NT2/D1 (cell line): ENCODE measurements at regions not wholly inside any gene's neighbourhood (a gene's known extent, or its start where the extent isn't known, plus 50 kb on each side); places are given as distances from the start of the nearest gene placed in this dataset.

Experiments
- DNase-seq: peaks from one replicate; pipeline ENCODE4 v3.0.0-alpha.2; 2011; ENCODE audit warnings: low read depth, low spot score
- H3K27me3 ChIP-seq: 2 replicates; pipeline ENCODE4 v1.6.0; 2011; ENCODE audit warnings: mild to moderate bottlenecking; ENCODE audit not compliant: insufficient read length, insufficient read depth
- H3K36me3 ChIP-seq: 2 replicates; pipeline ENCODE4 v1.6.1; 2011; ENCODE audit warnings: mild to moderate bottlenecking, low read length, mixed read lengths; ENCODE audit not compliant: insufficient read depth, insufficient read length
- H3K4me1 ChIP-seq: 2 replicates; pipeline ENCODE4 v1.5.1; 2011; ENCODE audit not compliant: insufficient read depth, insufficient read length
- H3K4me3 ChIP-seq: 2 replicates; pipeline ENCODE4 v1.5.1; 2011; ENCODE audit warnings: low read depth; ENCODE audit not compliant: insufficient read length
- H3K9ac ChIP-seq: 2 replicates; pipeline ENCODE4 v1.6.0; 2011; ENCODE audit warnings: low read depth; ENCODE audit not compliant: insufficient read length
- H3K9me3 ChIP-seq: 2 replicates; pipeline ENCODE4 v1.5.1; 2011; ENCODE audit warnings: mild to moderate bottlenecking, low read length; ENCODE audit not compliant: insufficient read depth
- SUZ12 ChIP-seq: IDR thresholded peaks from 2 replicates; pipeline ENCODE4 v1.6.1; 2011; ENCODE audit not compliant: insufficient read length, insufficient read depth; ENCODE audit errors: extremely low read depth
- YY1 ChIP-seq: IDR thresholded peaks from 2 replicates; pipeline ENCODE4 v1.6.1; 2011; ENCODE audit not compliant: insufficient read length, insufficient read depth
- ZNF274 ChIP-seq: IDR thresholded peaks from 2 replicates; pipeline ENCODE4 v1.6.1; 2011; ENCODE audit warnings: mild to moderate bottlenecking, low read depth, low read length

DNA sequence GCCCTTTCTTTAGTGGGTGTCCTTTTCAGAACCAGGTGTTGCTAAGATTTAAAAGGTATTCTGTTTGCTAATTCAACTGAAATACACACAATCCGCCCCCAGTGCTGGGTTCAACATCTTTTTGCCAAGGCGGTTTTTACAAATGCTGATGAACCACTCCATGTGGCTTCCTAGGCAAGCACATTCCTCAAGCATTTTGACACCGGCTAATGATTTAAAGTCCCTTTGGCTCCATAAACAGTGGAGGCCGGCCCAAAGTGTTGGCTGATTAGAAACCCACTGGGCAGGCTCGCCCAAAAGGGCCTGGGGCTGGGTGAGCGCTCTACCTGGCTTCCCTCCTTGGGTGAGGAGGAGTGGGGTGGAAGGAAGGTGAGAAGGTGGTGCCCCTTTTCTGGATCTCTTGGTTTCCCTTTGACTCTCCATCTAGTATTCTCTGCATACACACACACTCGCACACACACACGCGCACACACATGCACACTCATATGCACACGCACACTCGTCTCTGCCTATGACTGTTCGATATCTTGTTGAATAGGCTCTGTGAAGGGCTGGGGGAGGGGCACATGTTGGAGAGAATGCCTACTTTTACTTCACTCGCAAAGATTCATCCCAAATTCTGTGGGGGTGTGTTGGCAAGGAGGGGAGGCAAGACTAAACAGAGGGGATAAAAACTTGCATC, 66.7 kb upstream of the ARMC2 start:
- Histone ChIP-seq H3K27me3 (peaks cover 11% of the 10 kb centered on the region), H3K36me3 (no peaks in the 10 kb centered on the region), H3K9me3 (no peaks in the 10 kb centered on the region), H3K4me3 (peak overlapping the region; percentile 24), H3K9ac (no peak overlapping the region), H3K4me1 (peaks cover 3% of the 10 kb centered on the region)
- DNase-seq: peak; percentile 28
- TF ChIP-seq SUZ12 (no peak), ZNF274 (no peak), YY1 (no peak)

DNA sequence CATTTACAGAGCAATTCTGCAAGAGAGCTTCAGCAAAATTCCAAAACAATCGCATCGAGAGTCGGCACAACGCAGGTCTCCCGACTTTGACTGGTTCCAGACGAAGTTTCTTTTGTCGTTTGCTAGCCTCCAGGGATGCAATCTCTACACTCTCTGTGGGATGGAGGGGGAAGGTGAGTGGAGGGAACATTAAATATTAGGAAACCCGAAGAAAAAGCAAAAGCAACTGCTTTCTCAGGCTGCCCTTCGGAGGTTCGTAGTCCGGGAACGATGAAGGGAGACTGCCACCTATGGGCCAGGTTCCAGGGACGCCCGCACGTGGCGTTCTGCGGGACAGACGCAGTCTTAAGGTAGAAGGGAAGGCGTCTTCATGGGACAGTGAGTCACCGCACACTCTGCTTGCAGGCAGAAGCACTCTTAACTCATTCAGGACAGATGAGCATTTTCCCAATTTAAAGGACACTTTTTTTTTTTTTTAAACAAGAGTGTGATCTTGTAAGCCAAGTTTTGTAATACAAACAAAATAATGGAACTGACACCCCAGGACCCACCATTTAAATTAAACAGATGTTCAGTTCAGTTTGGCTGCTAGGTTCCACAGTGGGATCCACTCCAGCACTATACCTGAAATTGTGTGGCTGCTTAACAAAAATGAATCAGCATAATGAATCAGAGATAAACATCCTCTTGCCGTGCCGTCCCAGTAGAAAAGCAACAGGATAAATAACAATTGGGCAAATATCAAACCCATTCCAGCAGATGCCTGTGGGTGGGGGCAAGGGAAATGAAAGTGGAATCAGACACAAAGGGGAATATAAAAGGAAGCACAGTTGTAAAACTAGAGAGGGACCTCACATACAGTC, 65.8 kb upstream of the ARMC2 start:
- TF ChIP-seq ZNF274: no peak
- TF ChIP-seq YY1: no peak
- TF ChIP-seq SUZ12: no peak
- Histone ChIP-seq H3K27me3 (peaks cover 11% of the 10 kb centered on the region), H3K4me3 (peak overlapping the region; percentile 24), H3K9ac (peak overlapping the region; percentile 44), H3K4me1 (peaks cover 3% of the 10 kb centered on the region), H3K9me3 (no peaks in the 10 kb centered on the region), H3K36me3 (no peaks in the 10 kb centered on the region)
- peak; percentile 66 for DNase-seq

DNA sequence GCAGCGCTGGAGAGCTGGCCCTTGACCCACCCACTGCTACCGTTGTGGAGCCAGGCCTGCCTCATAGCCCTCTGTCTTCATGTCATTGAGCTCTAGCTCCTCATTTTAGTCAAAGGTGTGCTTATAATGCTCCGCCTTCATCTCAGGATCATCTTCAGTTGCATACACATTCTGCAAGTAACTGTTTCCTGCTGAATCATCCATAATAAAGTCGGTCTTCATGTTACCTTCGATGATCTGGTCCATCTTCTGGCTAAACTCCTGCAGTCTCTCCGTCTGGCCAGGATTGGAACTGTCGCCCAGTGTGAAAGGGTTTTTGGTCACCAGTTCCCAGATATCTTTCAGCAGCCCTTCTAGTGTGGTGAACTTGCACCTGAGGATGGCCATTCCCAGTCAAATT, 62.6 kb upstream of the ARMC2 start:
- H3K9ac ChIP-seq: no peak overlapping the region
- no peak overlapping the region for H3K4me3 ChIP-seq
- DNase-seq: no peak
- no peaks in the 10 kb centered on the region for H3K4me1 ChIP-seq
- H3K9me3 ChIP-seq: no peaks in the 10 kb centered on the region
- no peaks in the 10 kb centered on the region for H3K36me3 ChIP-seq
- peaks cover 11% of the 10 kb centered on the region for H3K27me3 ChIP-seq
- TF ChIP-seq SUZ12 (no peak), ZNF274 (no peak), YY1 (no peak)

DNA sequence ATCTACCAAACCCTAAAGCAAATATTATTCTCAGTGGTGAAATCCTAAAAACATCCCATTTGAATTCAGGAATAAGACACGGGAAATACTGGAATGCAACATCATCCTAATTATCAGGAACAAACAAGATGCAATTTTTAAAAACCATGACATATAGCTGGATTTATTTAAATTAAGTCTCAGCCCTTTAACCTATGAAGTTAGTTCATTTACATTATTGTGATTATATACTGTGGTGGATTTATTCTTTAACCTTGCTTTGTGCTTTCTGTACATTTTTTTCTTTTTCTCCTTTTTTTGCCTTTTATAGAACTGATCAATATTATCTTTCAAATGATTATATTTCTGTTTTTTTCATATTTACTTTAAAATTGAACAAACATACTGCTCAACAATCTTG, 59.8 kb upstream of the ARMC2 start:
- H3K36me3 ChIP-seq: no peaks in the 10 kb centered on the region
- TF ChIP-seq ZNF274 (no peak), SUZ12 (no peak), YY1 (no peak)
- no peak overlapping the region for H3K4me3 ChIP-seq
- H3K9me3 ChIP-seq: no peaks in the 10 kb centered on the region
- peaks cover 2% of the 10 kb centered on the region for H3K27me3 ChIP-seq
- H3K4me1 ChIP-seq: no peaks in the 10 kb centered on the region
- no peak overlapping the region for H3K9ac ChIP-seq
- DNase-seq: no peak

DNA sequence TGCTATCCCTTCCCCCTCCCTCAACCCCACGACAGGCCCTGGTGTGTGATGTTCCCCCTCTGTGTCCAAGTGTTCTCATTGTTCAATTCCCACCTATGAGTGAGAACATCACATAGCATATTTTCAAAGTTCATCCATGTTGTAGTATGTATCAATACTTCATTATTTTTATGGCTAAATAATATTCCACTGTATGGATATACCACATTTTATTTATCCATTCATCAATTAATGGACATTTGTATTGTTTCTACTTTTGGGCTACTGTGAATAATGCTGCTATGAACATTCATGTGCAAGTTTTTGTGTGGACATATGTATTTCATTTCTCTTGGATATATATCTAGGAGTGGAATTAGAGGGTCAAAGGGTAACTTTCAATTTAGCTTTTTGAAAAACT, 58.7 kb upstream of the ARMC2 start:
- Histone ChIP-seq H3K4me1 (no peaks in the 10 kb centered on the region), H3K36me3 (no peaks in the 10 kb centered on the region), H3K9me3 (no peaks in the 10 kb centered on the region), H3K27me3 (no peaks in the 10 kb centered on the region), H3K4me3 (no peak overlapping the region), H3K9ac (no peak overlapping the region)
- DNase-seq: no peak
- TF ChIP-seq SUZ12 (no peak), YY1 (no peak), ZNF274 (no peak)

DNA sequence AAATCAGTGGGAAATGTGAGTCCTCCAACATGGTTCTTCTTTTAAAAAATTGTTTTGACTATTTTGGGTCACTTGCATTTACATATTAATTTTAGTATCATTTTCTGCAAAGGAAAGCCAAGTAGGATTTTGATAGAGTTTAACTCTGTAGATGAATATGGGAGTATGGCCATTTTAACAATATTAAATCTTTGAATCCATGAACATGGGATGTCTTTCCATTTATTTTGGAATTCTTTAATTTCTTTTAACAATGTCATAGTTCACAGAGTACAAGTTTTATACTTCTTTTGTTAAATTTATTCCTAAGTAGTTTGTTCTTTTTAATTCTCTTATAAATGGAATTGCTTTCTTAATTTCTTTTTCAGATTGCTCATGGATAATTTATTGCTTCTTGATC, 56.5 kb upstream of the ARMC2 start:
- H3K27me3 ChIP-seq: no peaks in the 10 kb centered on the region
- no peaks in the 10 kb centered on the region for H3K4me1 ChIP-seq
- TF ChIP-seq YY1 (no peak), ZNF274 (no peak), SUZ12 (no peak)
- no peak overlapping the region for H3K9ac ChIP-seq
- H3K9me3 ChIP-seq: no peaks in the 10 kb centered on the region
- H3K36me3 ChIP-seq: no peaks in the 10 kb centered on the region
- no peak for DNase-seq
- no peak overlapping the region for H3K4me3 ChIP-seq
